GM21360 (cell line): ENCODE measurements at regions not wholly inside any gene's neighbourhood (a gene's known extent, or its start where the extent isn't known, plus 50 kb on each side); places are given as distances from the start of the nearest gene placed in this dataset.

Experiments used
- ATAC-seq: cut with Tn5 transposase; IDR thresholded peaks from one replicate; pipeline ENCODE4 v1.9.1; 2021; ENCODE audit warnings: mild to moderate bottlenecking, moderate library complexity; ENCODE audit not compliant: unreplicated experiment

DNA sequence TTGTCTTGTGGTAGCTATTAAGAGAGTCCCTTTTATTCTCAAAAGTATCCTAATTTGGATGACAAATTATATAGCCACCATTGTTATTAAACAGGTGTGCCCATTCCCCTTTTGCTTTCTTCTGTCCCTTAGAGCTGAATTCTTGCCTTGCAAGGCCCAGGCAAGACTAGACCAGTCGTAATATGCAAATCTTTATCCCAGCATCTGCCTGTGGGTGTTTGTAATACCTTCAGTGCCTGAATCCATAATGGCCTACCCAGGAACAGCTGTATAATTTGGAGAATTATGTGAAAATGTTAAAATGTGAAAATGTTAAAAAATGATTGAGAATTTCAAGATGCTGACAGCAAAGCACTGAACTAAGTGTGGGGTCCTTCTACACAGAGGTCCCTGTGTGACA, 403.0 kb upstream of the RBMS3 start:
- ATAC-seq: no peak

DNA sequence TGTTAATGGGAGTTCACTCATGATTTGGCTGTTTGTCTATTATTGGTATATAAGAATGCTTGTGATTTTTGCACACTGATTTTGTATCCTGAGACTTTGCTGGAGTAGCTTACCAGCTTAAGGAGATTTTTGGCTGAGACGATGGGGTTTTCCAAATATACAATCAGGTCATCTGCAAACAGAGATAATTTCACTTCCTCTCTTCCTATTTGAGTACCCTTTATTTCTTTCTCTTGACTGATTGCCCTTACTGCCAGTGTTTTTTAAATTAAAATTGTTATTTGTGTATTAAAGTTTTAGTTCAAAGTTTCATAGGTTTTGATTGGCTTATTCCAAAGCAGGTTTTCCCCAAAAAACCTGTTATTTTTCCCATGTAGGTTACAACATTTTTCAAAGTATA, 390.5 kb upstream of the RBMS3 start:
- no peak for ATAC-seq

DNA sequence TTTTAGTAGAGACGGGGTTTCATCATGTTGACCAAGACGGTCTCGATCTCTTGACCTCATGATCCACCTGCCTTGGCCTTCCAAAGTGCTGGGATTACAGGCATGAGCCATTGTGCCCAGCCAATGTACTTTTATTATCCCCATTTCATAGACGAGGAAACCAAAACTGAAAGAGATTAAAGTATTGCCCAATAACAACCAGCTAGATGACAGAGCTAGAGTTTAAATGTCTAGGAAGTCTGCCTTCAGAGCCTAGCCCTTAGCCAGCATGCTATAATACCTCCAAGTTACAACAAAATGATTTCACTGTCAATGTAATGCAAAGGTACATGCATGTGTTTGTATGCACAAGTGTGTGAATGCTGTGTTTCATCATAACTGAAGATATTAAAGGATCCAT, 389.4 kb upstream of the RBMS3 start:
- ATAC-seq: no peak

DNA sequence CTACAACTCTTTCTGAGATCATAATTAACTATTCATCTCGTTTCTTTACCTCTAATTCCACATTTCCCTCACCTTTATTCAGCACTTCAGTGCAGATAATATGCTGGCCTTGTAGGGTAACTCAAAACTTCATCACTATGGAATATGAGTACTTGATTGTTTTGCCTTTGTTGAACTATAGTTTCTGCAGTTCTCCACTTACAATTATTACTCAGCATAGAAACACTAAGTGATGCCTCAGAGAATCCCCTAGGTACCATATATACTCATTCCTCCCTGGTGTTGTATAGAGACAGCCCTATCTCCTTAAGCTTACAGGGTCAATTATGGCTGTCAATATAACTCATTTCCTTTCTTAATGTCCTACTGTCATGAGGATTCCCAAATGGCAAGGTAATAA, 380.6 kb upstream of the RBMS3 start:
- ATAC-seq: no peak

DNA sequence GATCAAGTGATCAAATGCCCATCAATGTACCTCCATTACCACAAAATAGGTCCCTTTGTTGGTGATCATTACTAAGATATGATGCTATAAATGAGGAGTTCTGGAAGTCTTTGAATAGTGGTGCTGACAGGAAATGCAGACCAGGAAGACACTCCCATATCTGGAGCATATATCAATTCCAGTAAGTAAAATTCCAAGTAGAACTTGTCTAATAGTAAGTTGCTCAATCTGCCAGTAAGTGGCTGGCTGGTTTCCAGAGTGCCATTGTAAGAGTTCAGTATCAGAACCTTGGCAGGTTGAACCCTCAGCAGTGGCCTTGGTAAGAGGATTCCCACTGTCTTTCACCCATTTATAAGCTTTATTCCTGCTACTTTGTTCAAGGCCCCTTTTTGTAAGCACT, 379.9 kb upstream of the RBMS3 start:
- no peak for ATAC-seq

DNA sequence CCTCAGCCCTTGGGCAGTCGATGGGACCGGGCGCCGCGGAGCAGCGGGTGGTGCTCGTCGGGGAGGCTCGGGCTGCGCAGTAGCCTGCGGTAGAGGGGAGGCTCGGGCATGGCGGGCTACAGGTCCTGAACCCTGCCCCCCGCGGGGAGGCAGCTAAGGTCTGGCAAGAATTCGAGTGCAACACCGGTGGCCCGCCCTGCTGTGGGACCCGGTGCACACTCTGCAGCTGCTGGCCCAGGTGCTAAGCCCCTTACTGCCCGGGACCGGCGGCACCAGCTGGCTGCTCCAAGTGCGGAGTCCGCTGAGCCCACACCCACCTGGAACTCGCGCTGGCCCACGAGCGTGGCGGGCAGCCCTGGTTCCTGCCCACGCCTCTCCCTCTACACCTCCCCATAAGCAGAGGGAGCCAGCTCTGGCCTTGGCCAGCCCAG, 377.7 kb upstream of the RBMS3 start:
- ATAC-seq: no peak

DNA sequence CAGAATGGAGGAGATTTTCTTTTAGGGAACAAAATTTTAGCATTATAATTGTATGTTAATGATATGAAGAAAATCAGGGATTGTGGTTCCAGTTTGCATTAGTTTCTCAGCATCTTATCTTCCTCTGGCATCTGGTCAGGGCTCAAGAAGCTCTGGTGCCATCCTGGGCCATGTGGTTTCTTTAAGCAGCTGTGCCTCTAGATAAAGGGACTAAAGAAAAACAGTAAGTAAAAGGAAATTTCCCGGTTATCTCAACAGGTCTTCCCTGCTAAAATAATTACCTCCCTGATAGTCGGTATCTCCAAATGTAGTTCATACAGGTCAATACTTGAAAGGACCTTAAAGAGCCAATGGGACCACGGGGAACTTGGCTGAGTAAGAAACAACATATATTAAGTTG, 375.1 kb upstream of the RBMS3 start:
- ATAC-seq: no peak

DNA sequence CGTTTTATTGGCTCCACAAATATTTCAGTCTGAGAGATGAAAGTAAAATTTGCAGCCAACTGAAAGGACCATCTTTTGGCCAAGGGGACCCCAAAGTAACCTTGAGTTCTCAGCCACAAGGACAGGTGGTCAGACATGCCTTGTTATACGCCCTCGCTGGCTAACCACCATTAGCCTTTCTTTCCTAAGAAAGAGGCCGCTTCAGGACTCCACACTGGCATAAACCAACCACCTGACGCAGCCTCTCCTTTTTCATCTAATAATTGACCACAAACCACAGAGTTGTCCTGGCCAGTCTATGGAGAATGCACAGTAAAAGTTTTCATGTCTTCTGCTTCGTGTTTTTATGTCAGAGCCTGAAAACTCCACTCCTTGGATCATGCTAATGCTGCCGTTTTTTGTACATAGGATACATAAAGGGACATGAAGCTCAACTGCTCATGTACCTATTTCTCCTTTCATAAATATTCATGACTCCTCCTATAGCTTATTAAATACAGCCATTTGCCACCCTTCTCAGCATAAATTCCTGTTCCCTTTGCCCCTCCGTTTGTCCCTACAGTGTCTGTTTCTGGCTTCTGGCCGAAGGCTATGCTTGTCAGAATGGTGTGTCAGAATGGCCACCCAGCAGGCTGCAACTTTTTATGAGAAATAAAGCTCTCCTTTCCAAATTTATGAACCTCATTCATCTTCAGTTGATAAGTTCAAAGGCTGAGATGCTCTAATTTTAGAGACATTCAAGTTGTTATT, 374.1 kb upstream of the RBMS3 start:
- no peak for ATAC-seq

DNA sequence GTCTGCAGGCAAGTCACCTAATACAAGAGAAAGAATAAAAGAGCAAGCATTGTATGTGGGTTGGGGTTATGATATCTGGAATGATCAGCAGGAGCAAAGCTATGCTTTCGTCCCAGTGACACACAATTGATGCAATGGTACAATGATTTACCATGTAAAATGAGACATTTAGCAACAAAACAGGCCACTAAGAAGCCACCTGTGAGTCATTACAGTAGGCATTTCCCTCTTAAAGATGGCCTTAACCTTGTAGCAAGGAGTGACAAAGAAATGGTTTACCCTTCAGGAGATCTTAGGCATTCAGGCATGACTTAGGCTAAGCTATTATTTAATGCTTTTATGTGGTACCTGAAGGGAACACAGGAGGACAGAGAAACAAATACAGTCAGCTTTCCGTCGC, 373.3 kb upstream of the RBMS3 start:
- no peak for ATAC-seq

DNA sequence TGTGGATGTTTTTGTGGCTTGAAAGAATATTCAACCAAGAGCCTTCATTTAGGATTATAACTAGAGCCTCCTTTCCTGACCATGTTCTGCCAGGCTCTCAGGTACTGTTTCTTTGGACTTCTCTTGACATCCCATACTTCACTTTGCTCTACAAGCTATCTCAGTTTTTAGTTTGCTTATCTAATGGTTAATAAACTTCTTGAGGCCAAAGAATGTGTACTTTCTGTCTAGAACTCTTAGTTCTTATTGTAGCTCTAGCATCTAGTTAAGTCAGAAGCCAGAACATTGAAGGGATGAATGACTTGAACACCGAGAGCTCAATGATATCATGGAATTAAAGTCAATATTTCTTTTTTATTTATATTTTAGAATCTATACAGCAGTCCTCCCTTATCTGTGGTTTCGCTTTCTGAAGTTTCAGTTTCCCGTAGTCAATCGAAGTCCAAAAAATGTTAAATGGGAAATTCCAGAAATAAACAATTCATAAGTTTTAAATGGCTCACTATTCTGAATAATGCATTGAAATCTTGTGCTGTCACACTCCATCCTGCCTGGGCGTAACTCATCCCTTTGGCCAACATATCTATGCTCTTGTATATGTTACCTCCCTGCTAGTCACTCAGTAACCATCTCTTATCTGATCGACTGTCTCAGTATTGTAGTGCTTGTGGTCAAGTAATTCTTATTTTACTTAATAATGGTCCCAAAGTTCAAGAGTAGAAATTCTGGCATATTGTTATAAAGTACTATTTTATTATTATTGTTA, 368.6 kb upstream of the RBMS3 start:
- no peak for ATAC-seq

DNA sequence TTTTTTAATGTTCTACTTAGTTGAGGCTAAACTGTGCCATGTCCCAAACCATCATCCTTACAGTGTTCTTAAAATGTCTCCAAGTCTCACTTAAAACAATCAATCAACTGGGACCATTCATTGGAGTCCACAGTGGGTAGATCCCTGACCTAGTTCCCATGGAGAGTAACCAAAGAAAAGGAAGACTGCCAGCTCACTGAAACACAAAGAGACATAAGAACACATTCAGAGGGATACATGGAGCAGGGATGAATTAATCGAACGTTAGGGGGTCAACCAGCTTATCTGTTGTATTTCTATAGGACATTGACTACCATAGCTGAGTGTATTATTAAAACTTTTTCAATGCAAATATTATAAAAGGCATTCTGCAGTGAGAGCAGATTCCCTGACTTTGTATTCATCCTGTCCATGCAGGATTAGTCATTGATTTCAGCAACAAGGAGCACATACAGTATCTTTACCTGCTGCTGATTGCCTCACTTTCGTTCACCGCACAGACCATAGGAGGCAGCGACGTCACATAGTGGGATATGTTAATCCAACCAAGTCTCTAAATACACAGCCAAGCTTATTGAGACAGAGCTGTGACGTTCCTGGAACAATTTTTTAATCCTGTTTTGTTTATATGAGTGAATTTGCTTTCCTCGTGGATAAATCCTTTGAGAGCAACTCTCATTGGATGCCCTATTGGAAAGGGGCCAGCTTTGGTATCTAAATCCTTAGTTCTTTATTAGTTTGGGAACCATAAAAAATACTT, 364.9 kb upstream of the RBMS3 start:
- no peak for ATAC-seq

DNA sequence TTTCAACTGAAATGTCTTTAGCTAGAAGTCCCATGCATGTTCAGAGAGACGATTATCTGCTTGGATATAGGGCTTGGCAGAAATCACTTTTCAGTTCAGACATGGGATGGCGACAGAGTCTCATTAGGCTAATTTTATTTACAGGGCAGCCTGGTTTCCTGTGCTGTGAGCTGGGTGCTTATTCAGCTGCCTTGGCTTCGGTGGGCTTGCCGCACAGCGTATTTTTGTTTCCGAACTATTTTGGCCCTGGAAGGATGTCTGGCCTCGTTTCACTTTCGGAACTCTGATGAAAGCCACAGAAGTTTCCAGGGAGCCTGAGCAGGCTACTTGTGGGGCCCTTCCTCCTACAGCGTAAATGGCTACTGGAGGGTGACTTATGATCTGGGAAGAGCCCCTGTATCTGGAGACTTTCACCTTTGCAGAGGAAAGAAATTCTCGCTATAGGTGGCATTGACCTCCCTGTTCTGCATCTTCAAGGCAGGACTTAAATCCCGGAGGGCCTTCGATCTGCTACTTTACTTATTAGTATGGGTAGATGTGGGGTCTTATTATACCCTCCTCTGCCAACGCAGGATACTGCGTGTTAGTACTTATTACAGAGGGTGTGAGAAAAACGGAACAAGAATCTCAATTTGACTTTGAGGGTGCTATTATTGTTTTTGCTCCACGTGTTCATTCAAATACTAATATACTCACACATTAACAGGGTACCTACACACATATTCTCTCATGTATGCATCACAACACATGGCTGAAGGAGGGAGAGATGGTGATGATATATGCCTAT, 364.0 kb upstream of the RBMS3 start:
- ATAC-seq: peak; percentile 86

DNA sequence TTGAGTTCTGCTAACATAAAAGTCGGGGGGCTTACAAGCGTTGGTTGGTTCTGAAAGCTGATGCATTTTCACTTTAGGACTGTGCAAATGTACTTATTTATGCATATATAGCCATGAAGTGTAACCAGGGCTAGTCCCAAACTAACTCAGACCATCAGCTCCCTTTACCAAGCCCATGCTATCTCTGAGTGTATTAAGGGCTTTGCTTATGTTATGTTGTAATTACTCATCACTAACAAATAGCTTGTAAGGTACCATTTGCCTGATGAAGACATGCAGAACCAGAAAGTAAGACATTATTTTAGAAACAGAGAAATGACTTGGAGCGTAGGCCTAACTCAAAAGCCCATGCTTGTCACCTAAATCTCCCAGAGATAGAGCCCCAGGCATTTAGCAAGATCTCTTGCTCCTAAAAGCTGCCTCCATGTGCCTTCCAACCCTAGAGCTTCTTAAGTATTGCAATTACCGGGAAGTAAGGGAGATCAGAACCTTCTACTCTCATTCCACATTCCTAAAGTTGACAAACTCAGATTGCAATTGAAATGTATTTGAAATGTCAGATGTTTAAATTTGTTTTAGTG, 362.9 kb upstream of the RBMS3 start:
- ATAC-seq: no peak

DNA sequence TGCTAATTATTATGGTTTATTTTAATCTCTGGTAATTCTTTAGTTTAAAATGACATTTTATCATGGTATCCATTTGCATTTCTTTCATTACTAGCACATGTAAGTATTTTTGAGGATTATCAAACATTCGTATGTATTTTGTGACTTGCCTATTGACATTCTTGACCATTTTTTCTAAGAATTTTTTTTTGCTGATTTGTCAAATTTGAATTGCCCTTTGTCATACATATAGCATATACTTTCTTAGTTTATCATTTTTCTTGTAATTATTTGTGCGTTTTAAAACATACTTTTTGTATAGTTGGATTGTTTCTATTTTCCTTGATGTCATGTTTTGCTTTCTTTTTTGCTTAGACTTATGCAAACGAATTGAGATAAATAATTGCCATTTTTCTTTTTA, 358.5 kb upstream of the RBMS3 start:
- ATAC-seq: no peak

DNA sequence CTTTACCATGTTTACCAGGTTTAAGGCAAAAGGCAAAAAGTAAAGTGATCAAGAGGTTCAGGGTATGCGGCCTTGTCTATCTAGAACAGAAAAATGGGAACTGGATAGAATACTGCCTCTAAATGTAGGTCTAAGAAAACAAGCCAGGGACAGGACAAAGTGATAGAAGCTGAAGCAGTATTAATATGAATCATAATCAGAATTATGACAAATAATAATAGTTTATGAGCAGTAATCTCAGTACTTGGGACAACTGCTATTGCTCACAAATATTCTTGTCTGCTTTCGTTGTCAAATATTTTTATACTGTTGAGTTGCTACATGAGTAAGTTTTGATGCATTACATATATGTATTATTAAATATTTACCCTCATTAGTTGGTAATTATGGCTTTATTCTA, 356.9 kb upstream of the RBMS3 start:
- no peak for ATAC-seq

DNA sequence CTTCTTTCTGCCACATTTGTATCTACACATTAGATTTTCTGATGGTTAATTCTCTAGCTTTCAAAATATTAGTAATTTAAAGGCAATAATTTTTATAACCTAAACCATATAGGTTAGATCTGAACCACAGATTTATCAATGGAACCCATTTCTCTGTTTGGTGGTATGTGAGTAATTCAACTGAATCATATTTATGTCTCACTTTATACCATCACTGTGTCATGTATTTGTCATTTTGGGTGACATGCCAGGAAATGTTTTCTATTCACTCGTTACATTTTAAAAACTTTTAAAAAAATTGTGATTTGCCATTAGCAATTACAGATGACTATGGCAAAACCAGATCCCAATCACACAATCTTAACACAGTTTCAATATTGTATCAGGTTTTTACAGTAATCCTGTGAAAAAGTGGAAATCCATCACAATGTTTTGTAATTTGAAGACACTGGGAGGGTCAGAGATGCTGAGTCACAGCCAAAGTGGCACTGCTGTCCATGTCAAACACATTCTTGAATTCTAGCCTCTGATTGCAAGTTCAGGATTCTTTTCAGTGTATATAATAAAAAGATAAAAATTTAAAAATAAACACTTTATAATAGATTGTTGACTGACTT, 356.0 kb upstream of the RBMS3 start:
- no peak for ATAC-seq

DNA sequence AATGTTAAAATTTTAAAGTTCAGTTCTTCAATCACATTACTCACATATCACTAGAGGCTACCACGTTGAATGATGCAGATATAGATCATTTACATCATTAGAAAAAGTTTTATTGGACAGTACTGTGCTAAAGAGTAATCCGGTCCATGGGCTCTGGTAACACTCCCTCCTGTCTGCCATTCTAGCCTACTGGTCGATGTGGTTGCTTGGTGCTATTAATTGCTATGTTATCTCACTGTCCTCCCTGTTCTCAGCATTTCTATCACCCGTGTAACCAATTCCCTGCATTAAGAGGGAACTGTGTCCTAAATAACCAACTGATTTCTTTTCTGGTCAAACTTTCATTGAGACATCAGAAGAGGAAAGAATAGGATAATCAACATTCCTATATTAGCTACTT, 347.5 kb upstream of the RBMS3 start:
- ATAC-seq: no peak

DNA sequence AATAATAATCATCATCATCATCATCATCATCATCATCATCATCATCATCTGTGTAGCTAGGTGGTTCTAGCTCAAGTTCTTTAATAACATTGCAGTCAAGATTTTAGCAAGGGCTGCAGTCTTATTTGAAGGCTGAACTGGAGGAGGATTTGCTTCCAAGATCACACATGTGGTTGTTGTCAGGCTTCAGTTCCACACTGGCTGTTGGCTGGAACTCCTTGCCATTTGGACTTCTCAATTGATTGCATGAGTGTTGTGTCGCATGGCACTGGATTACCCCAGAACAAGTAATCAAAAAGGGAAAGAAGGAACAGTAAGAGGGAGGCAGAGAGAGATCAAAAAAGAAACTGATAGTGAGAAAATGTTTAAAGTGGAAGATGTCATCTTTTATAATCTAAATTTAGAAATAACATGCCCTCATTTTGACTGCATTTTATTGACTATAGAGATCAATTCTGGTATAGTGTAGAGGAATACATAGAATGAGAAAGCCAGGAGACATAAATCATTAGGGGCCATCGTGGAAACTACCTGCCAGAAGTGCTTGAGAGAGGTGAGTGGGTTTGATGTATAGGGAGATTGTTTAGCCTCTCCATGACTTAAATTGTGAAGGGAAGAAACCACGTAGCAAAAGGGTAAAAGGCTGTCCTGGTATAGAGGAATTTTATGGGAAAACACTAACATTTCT, 346.6 kb upstream of the RBMS3 start:
- ATAC-seq: no peak

DNA sequence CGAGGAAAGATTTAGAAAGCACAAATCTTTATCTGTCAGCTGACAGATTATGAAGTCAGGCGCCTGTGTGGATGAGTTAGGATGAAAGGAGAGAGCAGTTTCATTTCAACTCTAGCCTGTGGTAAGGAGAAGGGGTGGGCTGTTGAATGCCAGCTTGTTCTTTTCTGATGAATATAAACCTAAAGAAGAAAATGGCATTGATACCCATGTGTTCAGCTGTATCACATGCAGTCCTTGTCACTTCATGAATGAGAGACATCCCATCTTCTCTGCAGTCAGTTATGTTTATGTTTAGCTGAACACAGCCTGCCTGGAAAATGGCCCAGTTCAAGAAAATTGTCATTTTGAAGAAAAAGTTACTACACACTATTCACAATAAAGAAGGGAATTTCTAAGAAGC, 345.7 kb upstream of the RBMS3 start:
- ATAC-seq: no peak

DNA sequence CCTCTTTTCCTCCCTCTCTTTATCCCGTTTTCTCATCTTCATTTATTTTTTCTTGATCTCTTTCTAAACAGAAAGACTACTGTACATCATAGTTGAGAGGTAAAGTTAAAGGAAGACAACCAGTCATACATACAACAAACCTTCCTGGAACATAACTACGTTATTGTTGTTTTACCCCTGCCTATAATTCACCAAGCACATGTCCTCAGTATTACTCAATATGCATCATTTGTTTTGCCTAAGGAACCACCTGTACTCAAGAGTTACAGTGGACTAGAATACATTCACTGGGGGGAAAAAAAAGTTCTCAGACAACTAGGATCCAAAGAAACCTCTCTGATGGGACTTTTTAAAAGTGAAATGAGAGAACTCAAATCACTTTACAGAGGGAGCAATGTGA, 344.7 kb upstream of the RBMS3 start:
- ATAC-seq: no peak
